ENCODE measurements at regions not wholly inside any gene's neighbourhood (a gene's known extent, or its start where the extent isn't known, plus 50 kb on each side); places are given as distances from the start of the nearest gene placed in this dataset.

DNA sequence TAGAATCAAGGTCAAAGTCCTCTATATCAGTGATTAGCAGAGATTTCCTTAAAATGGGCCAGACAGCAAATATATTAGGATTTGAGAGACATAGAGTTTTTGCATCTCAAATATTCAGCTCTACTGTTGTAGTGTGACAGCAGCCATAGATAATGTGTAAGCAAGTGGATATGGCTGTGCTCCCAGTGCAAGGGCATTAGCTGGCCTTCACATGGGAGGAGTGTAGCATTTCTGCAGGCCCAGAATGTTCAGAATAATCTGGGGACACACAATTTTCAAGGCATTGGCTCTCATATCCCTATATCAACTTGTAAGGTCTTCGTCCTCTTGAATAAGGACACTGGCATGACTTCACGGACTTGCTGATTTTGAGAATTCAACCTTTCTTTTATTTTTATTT is 402.3 kb upstream of the ADAMTS5 start:
- TF ChIP-seq POLR2A (IDR thresholded peaks at IDR 0.05) = no peak
- no peak for TF ChIP-seq CTCF (IDR thresholded peaks at IDR 0.05)

All from vagina (tissue), 2 donors.